ENCODE measurements at regions not wholly inside any gene's neighbourhood (a gene's known extent, or its start where the extent isn't known, plus 50 kb on each side); places are given as distances from the start of the nearest gene placed in this dataset.

DNA sequence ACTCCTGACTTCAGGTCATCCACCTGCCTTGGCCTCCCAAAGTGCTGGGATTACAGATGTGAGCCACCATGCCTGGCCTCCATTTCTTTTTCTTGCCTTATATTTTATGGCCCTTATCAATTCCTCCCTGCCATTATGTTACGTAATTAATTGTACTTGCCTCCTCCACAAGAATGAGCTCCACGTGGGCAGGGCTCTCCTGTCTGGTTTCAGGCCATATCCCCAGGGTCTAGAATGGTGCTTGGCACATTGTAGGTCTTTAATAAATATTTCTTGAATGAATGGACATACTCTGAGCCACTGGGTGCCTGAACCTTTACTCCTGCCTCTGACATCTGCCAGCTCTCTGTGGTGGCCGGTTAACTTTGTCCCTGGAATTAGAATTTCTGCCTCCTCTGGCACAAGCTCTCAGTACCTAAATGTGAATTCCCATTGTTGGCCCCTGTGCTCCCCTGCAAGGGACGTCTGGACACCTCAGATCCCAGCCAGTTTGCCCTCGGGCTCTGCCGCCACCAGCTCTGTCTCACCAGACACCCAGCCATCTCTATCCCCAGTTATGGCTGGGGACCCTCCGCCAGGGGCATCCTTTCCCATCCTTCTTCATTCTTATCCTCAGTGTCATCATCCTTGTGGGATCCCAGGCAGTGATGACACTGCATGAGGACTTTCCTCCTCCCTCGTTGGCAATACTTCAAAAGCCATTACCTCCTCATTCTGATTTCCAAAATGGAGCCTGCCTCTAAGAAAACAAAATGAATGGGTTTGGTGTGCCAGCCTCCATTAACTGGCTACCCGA, 165.6 kb upstream of the SMAD3 start:
- no peak for DNase-seq (ENCODE audit: low spot score)
- TF ChIP-seq, protein P1, sequence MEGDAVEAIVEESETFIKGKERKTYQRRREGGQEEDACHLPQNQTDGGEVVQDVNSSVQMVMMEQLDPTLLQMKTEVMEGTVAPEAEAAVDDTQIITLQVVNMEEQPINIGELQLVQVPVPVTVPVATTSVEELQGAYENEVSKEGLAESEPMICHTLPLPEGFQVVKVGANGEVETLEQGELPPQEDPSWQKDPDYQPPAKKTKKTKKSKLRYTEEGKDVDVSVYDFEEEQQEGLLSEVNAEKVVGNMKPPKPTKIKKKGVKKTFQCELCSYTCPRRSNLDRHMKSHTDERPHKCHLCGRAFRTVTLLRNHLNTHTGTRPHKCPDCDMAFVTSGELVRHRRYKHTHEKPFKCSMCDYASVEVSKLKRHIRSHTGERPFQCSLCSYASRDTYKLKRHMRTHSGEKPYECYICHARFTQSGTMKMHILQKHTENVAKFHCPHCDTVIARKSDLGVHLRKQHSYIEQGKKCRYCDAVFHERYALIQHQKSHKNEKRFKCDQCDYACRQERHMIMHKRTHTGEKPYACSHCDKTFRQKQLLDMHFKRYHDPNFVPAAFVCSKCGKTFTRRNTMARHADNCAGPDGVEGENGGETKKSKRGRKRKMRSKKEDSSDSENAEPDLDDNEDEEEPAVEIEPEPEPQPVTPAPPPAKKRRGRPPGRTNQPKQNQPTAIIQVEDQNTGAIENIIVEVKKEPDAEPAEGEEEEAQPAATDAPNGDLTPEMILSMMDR (IDR thresholded peaks at IDR 0.05; ENCODE audit: extremely low read depth, missing control alignments) = no peak

DNA sequence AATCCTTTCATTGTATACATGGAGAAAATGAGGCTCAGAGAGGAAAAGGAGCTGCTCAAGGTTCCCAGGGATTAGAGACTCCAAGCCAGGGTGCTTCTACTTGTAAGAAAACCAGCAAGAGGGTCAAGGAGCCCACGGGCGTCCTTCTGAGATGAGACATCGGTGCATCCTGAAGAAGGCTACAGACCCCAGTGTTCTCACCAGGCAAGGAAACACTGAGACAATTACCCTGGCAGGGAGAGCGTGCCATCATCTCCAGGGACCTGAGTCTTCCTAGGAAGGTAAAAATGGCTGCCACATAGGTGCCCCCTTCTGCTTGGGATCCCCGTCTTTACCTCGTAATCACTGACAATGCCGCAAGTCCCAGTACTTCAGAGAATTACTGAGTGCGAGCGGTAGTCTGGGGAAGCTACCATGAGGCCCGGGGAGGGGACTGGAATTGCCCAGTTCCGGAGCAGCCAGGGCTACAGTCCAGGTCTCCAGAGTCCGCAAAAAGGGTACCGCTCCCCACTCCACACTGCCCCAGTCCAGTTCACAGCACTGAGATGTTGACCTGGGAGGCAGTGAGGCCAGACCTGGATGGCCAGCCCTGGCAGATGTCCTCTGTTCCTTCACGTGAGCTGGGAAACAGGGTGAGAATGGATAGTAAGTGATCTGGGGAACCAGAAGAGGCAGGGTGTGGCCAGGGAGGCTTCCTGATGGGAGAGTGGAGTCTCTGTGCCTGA, 164.7 kb upstream of the SMAD3 start:
- no peak for DNase-seq (ENCODE audit: low spot score)
- TF ChIP-seq, protein P1 (IDR thresholded peaks at IDR 0.05; ENCODE audit: extremely low read depth, missing control alignments) = no peak

DNA sequence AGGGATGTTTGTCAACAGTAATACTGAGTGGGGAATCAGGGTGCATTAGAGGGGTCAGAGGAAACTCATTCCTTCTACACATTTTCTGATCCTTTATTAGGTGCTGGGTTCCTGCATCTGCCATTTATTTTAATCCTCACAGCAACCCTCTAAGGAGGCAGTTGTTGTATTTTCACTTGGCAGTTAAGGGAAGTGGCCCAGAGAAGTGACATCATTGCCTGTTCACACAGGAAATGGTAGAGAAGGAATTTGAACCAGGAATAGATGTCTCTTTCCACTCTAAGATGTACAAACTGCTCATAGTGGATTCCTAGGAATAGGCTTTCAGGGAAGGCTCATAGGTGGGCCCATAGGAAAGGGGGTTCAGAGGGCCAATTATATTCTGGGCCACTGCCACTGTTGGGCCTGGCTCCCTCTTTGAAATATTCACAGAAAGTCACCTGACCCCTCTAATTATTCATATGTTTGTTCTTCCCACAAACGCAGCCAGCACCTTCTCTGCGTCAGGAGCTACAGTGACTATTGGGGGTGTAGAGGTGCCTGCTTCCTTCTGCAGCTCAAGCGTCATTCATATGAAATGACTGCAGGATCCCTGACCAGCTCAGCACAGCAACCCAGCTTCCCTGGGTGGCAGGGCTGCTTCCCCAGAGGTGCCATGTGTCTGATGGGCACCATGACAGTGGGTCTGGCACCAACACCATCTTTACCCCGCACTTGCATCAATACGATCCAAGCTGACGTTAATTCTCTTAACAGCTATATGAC, 163.9 kb upstream of the SMAD3 start:
- DNase-seq (ENCODE audit: low spot score) = no peak
- TF ChIP-seq, protein P1 (IDR thresholded peaks at IDR 0.05; ENCODE audit: extremely low read depth, missing control alignments) = no peak

DNA sequence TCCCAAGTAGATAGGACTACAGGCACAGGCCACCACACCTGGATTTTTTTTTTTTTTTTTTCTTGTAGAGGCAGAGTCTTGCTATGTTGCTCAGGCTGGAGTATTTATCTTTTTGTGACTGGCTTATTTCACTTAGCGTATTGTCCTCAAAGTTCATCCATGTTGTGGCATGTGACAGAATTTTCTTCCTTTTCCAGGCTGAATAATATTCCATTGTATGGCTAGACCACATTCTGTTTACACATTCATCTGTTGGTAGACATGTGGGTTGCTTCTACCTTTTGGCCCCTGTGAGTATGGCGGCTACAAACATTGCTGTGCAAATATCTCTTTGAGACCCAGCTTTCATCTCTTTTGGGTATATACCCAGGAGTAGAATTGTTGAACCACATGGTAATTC, 160.2 kb upstream of the SMAD3 start:
- DNase-seq (ENCODE audit: low spot score) = no peak
- TF ChIP-seq, protein P1 (IDR thresholded peaks at IDR 0.05; ENCODE audit: extremely low read depth, missing control alignments) = no peak

DNA sequence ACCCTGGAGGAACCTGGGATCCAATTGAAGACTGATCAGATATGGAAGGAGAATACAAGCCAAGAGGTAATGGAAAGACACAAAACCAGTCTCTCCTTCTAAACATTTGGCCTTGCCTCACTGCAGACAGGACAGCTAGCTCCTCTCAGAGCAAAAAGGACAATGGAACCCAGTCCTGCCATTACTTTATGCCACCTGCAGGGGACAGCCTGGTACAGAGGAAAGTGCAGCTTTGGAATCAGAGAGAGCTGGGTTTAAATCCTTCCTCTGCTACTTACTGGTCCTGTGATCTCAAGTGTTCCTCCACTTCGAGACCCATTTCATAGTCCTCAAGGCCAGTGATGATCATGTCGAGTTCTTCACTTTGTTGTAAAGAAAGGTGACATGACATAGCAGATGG, 159.4 kb upstream of the SMAD3 start:
- DNase-seq (ENCODE audit: low spot score) = no peak
- TF ChIP-seq, protein P1 (IDR thresholded peaks at IDR 0.05; ENCODE audit: extremely low read depth, missing control alignments) = peak; percentile 12

DNA sequence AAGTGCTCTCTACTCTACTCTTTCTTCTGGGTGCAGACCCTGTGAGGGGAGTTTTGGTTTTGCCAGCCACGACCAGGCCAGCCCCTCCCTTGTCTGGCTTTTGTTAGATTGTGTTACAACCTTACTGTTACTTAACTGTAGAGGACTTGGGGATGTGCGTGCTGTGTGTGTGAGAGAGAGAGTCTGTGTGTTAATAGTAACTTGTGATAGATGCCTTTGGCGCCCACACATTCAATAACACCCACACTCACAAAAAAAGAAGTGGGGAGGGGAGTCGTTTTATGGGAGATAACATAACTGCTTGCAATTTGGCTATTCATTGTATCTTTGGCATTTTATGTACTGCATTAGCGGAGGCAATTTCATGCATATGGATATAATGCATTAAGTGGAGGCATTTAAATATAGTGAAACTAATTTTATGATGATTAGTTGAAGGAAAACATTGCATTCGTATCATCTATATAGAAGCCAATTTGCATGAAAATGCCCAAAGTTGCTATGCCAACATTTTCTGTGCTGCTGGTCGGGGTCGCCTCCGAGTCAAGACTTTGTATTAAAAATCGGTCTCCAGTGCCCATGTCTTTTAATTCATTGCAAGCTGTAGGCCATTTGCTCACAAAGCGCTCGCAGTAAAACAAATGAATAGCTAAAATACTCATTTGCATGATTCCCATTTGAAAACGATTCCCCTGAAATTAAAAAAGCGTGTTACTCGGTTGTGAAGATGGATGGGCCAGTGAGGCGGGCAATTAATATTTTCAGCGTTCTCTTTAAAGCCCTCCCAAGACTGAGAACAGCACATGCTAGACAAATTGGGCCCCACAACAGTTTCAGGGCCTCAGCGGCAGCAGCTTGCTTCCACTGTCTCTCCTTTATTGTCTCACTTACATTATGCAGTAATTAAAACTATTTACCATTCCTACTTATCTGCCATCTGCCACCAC, 158.5 kb upstream of the SMAD3 start:
- no peak for DNase-seq (ENCODE audit: low spot score)
- TF ChIP-seq, protein P1 (IDR thresholded peaks at IDR 0.05; ENCODE audit: extremely low read depth, missing control alignments) = no peak

Measured in GM20000 (cell line).